Occipital lobe (tissue), 1 donor: ENCODE measurements at regions not wholly inside any gene's neighbourhood (a gene's known extent, or its start where the extent isn't known, plus 50 kb on each side); places are given as distances from the start of the nearest gene placed in this dataset.

Experiments used
- DNase-seq: peaks from one replicate; lab custom pipeline; 2025; lab: John Stamatoyannopoulos, UW

GRCh38 chr13:22126433-22127021 is 455.7 kb downstream of the FGF9 start:
- DNase-seq, result no peak

- DNase-seq, result no peak
Measured at GRCh38 chr13:22127277-22128164, 456.6 kb downstream of the FGF9 start.

- DNase-seq, result no peak
Measured at GRCh38 chr13:22128441-22129408, 457.9 kb downstream of the FGF9 start.

GRCh38 chr13:22130254-22130653 is 459.4 kb downstream of the FGF9 start:
- DNase-seq, result no peak

GRCh38 chr13:22134261-22134660 is 463.4 kb downstream of the FGF9 start:
- DNase-seq, result no peak

- DNase-seq, result no peak
Measured at GRCh38 chr13:22135446-22135845, 464.6 kb downstream of the FGF9 start.

GRCh38 chr13:22137361-22138050 is 466.6 kb downstream of the FGF9 start:
- DNase-seq, result no peak

- no peak for DNase-seq
Measured at GRCh38 chr13:22138947-22139346, 468.1 kb downstream of the FGF9 start.

GRCh38 chr13:22141716-22142115 is 470.8 kb downstream of the FGF9 start:
- DNase-seq, result no peak

- no peak for DNase-seq
Measured at GRCh38 chr13:22143671-22144070, 472.8 kb downstream of the FGF9 start.

- no peak for DNase-seq
Measured at GRCh38 chr13:22144806-22145205, 473.9 kb downstream of the FGF9 start.

GRCh38 chr13:22148187-22148586 is 477.3 kb downstream of the FGF9 start:
- no peak for DNase-seq

GRCh38 chr13:22152751-22153150 is 481.9 kb downstream of the FGF9 start:
- DNase-seq, result no peak

GRCh38 chr13:22154041-22154440 is 483.2 kb downstream of the FGF9 start:
- DNase-seq, result no peak

- DNase-seq, result no peak
Measured at GRCh38 chr13:22161871-22162270, 491.0 kb downstream of the FGF9 start.

GRCh38 chr13:22162889-22163288 is 492.0 kb downstream of the FGF9 start:
- no peak for DNase-seq

GRCh38 chr13:22168437-22169190 is 497.7 kb downstream of the FGF9 start:
- DNase-seq, result no peak

- no peak for DNase-seq
Measured at GRCh38 chr13:22169473-22169872, 498.6 kb downstream of the FGF9 start.

- DNase-seq, result no peak
Measured at GRCh38 chr13:22173610-22174009, 502.7 kb downstream of the FGF9 start.

- DNase-seq, result no peak
Measured at GRCh38 chr13:22175241-22175640, 504.4 kb downstream of the FGF9 start.

- no peak for DNase-seq
Measured at GRCh38 chr13:22175815-22176214, 504.9 kb downstream of the FGF9 start.
